ENCODE measurements at regions not wholly inside any gene's neighbourhood (a gene's known extent, or its start where the extent isn't known, plus 50 kb on each side); places are given as distances from the start of the nearest gene placed in this dataset.

DNA sequence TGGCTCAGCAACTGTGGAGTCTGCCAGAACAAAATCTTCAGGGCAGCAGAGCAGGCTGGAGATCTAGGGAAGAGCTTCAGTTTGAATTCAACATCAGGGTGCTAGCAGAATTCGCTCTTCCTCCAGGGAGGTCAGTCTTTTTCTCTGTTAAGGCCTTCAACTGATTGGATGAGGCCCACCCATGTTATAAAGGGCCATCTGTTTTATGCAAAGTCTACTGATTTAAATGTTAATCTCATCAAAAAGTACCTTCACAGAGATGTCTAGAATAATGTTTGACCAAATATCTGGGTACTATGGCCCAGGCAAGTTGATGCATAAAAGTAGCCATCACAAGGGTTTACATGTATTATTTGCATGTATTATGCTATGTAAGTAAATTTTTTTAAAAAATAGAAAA, 378.4 kb downstream of the BTG1 start:
- TF ChIP-seq CTCF (conservative IDR thresholded peaks at IDR 0.05; ENCODE audit: low read length), result no peak
- DNase-seq (ENCODE audit: low read depth), result no peak
- no peak overlapping the region for H3K4me3 ChIP-seq (ENCODE audit: low read length)

DNA sequence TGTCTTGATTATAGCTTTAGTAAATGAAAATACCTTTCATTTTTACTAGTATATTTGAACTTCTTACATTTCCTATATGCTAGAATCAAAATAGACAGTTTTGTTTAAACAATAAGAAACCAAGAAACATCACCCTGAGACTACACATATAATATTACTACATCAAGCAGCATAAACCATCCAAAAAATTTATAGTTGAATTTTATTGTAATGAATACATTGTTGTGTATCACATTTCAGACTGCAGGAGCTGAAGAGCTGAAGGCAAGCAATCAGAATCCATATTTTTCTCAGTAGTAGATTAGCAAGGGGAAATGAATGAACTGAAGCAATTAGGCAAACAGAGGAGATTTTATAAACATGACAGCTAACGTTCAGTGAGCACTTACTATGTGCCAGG, 379.2 kb downstream of the BTG1 start:
- TF ChIP-seq CTCF (conservative IDR thresholded peaks at IDR 0.05; ENCODE audit: low read length), result no peak
- H3K4me3 ChIP-seq (ENCODE audit: low read length), result no peak overlapping the region
- DNase-seq (ENCODE audit: low read depth), result no peak

- TF ChIP-seq CTCF (conservative IDR thresholded peaks at IDR 0.05; ENCODE audit: low read length), result no peak
Observed at GRCh38 chr12:91763654-91764370, 381.8 kb downstream of the BTG1 start.

GRCh38 chr12:91753649-91754048, 392.0 kb downstream of the BTG1 start:
- H3K4me3 ChIP-seq (ENCODE audit: low read length), result no peak overlapping the region
- no peak for DNase-seq (ENCODE audit: low read depth)
- no peak for TF ChIP-seq CTCF (conservative IDR thresholded peaks at IDR 0.05; ENCODE audit: low read length)

More at GRCh38 chr12:91763654-91764370, 381.8 kb downstream of the BTG1 start:
- no peak for DNase-seq (ENCODE audit: low read depth)
- no peak overlapping the region for H3K4me3 ChIP-seq (ENCODE audit: low read length)

DNA sequence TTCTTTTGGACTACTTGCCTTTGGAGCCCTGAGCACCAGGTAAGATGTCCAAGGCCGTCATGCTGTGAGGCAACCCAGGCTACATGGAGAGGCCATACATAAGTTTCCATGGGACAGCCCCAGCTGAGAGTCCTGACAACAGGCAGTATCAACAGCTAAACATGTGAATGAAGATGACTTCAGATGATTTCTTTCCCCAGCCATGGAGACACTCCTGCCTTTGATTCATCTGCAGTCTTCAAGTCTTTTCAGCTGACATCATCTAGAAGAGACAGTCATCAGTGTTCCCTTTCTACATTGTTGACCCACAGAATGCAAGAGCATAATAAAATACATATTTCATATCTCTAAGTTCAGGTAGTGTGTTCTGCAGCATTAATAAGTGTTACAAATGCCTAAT, 398.7 kb downstream of the BTG1 start:
- no peak for TF ChIP-seq CTCF (conservative IDR thresholded peaks at IDR 0.05; ENCODE audit: low read length)
- no peak overlapping the region for H3K4me3 ChIP-seq (ENCODE audit: low read length)
- DNase-seq (ENCODE audit: low read depth), result no peak

DNA sequence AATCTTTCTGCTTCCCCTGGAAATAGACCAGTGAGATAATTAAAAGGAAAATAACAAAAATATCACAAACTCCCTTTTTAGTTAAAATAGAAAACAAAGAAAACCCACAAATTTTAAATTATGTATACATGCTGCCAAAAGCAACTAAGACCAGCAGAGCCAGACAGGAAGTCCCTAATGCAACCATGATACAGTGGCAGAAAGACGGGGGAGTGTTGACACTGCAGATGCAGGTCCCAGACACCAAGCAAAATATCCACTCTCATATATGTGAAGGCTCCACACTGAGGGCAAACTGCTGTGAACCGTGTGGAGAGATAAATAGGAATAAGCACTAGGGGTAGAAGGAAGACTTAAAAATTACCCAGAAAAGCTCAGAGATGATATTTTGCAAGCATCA, 401.0 kb downstream of the BTG1 start:
- DNase-seq (ENCODE audit: low read depth), result no peak
- no peak overlapping the region for H3K4me3 ChIP-seq (ENCODE audit: low read length)
- TF ChIP-seq CTCF (conservative IDR thresholded peaks at IDR 0.05; ENCODE audit: low read length), result no peak

GRCh38 chr12:91743704-91744321, 401.8 kb downstream of the BTG1 start:
- no peak overlapping the region for H3K4me3 ChIP-seq (ENCODE audit: low read length)
- no peak for TF ChIP-seq CTCF (conservative IDR thresholded peaks at IDR 0.05; ENCODE audit: low read length)
- DNase-seq (ENCODE audit: low read depth), result no peak

Data from AG10803 (cell line).